ENCODE measurements at regions not wholly inside any gene's neighbourhood (a gene's known extent, or its start where the extent isn't known, plus 50 kb on each side); places are given as distances from the start of the nearest gene placed in this dataset.

DNA sequence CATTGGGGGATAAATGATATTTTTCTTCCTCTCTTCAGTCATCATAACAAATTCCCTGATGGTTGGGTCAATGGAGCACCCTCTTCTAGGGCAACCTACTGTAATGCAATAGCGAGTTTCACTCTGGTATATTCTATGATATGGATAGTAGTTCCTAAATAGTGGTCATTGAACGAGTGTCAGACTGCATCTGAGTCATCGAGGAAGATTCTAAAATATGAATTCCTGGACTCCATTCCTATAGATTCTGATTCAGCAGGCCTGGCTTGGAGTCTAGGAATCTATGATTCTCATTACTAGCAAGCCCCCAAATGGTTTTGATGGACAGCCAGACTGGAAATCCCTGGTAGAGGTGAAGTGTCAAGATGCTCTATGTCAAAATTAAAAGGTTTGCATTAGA is 254.5 kb downstream of the BUB3 start (continued):
- TF ChIP-seq, protein P1, sequence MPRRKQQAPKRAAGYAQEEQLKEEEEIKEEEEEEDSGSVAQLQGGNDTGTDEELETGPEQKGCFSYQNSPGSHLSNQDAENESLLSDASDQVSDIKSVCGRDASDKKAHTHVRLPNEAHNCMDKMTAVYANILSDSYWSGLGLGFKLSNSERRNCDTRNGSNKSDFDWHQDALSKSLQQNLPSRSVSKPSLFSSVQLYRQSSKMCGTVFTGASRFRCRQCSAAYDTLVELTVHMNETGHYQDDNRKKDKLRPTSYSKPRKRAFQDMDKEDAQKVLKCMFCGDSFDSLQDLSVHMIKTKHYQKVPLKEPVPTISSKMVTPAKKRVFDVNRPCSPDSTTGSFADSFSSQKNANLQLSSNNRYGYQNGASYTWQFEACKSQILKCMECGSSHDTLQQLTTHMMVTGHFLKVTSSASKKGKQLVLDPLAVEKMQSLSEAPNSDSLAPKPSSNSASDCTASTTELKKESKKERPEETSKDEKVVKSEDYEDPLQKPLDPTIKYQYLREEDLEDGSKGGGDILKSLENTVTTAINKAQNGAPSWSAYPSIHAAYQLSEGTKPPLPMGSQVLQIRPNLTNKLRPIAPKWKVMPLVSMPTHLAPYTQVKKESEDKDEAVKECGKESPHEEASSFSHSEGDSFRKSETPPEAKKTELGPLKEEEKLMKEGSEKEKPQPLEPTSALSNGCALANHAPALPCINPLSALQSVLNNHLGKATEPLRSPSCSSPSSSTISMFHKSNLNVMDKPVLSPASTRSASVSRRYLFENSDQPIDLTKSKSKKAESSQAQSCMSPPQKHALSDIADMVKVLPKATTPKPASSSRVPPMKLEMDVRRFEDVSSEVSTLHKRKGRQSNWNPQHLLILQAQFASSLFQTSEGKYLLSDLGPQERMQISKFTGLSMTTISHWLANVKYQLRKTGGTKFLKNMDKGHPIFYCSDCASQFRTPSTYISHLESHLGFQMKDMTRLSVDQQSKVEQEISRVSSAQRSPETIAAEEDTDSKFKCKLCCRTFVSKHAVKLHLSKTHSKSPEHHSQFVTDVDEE (CRISPR knock-in tag; IDR thresholded peaks at IDR 0.05) = no peak
- TF ChIP-seq, protein P2, sequence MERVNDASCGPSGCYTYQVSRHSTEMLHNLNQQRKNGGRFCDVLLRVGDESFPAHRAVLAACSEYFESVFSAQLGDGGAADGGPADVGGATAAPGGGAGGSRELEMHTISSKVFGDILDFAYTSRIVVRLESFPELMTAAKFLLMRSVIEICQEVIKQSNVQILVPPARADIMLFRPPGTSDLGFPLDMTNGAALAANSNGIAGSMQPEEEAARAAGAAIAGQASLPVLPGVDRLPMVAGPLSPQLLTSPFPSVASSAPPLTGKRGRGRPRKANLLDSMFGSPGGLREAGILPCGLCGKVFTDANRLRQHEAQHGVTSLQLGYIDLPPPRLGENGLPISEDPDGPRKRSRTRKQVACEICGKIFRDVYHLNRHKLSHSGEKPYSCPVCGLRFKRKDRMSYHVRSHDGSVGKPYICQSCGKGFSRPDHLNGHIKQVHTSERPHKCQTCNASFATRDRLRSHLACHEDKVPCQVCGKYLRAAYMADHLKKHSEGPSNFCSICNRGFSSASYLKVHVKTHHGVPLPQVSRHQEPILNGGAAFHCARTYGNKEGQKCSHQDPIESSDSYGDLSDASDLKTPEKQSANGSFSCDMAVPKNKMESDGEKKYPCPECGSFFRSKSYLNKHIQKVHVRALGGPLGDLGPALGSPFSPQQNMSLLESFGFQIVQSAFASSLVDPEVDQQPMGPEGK (CRISPR knock-in tag; IDR thresholded peaks at IDR 0.05; ENCODE audit: borderline replicate concordance) = no peak

DNA sequence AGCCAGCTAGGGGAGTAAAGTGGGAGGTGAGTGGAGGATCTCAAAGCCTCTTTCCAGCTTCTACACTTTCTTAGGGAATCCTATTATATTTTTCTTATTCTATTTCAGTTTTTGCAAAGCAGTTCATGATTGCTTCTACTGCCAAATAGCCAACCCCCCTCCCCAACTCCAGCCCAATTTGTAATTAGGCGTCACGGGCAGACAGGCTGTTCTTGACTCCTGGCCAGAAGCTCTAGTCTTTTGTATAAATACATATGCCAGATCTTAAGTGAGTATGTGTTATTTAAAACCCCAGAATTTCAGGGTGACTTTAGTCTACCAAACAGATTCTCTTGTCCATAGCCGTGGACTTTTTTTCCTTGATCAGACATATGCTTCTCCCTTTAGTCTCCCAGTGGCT is 255.2 kb downstream of the BUB3 start:
- TF ChIP-seq PPARA (CRISPR knock-in tag; IDR thresholded peaks at IDR 0.05; ENCODE audit: borderline replicate concordance) (no peak), ZNF8 (CRISPR knock-in tag; IDR thresholded peaks at IDR 0.05) (no peak), SNAI2 (CRISPR knock-in tag; IDR thresholded peaks at IDR 0.05) (no peak), TOX (CRISPR knock-in tag; IDR thresholded peaks at IDR 0.05; ENCODE audit: borderline replicate concordance) (no peak), ESRRG (CRISPR knock-in tag; IDR thresholded peaks at IDR 0.05) (no peak), TCF4 (CRISPR knock-in tag; IDR thresholded peaks at IDR 0.05; ENCODE audit: borderline replicate concordance) (no peak), GLIS3 (CRISPR knock-in tag; IDR thresholded peaks at IDR 0.05) (no peak), ZNF565 (CRISPR knock-in tag; conservative IDR thresholded peaks at IDR 0.05; ENCODE audit: low read depth) (no peak), ZFP3 (CRISPR knock-in tag; IDR thresholded peaks at IDR 0.05) (no peak), ZNF70 (CRISPR knock-in tag; IDR thresholded peaks at IDR 0.05) (no peak), CSDC2 (CRISPR knock-in tag; IDR thresholded peaks at IDR 0.05) (no peak), ZFP30 (CRISPR knock-in tag; IDR thresholded peaks at IDR 0.05) (no peak), BACH2 (CRISPR knock-in tag; IDR thresholded peaks at IDR 0.05; ENCODE audit: borderline replicate concordance) (no peak), ISL1 (CRISPR knock-in tag; IDR thresholded peaks at IDR 0.05) (no peak), RARB (CRISPR knock-in tag; IDR thresholded peaks at IDR 0.05) (no peak), OSR1 (CRISPR knock-in tag; IDR thresholded peaks at IDR 0.05) (no peak)
- TF ChIP-seq, protein P2 (CRISPR knock-in tag; IDR thresholded peaks at IDR 0.05; ENCODE audit: borderline replicate concordance) = no peak
- TF ChIP-seq, protein P1 (CRISPR knock-in tag; IDR thresholded peaks at IDR 0.05) = no peak
- TF ChIP-seq, protein P3, sequence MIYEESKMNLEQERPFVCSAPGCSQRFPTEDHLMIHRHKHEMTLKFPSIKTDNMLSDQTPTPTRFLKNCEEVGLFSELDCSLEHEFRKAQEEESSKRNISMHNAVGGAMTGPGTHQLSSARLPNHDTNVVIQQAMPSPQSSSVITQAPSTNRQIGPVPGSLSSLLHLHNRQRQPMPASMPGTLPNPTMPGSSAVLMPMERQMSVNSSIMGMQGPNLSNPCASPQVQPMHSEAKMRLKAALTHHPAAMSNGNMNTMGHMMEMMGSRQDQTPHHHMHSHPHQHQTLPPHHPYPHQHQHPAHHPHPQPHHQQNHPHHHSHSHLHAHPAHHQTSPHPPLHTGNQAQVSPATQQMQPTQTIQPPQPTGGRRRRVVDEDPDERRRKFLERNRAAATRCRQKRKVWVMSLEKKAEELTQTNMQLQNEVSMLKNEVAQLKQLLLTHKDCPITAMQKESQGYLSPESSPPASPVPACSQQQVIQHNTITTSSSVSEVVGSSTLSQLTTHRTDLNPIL (CRISPR knock-in tag; IDR thresholded peaks at IDR 0.05; ENCODE audit: low read depth) = no peak

DNA sequence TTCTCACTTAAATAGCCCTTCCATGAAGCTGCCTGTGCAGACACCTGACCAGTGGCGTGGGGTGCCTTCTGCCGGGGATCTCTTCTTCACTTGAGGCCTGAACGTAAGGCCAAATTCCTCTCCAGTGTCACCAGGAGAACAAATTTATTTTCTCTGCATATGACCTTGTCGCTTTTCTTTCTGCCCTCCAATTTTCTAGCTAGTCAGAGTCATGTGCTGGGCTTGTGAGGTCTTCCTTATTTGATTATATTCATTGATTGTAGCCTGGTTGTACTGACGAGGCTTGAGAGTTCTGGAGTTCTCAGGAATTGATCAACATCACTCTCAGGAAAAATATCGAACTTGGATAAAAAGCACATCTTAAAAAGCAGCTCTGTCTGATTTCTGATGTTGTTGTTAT is 255.7 kb downstream of the BUB3 start:
- TF ChIP-seq, protein P3 (CRISPR knock-in tag; IDR thresholded peaks at IDR 0.05; ENCODE audit: low read depth) = no peak
- TF ChIP-seq ZNF70 (CRISPR knock-in tag; IDR thresholded peaks at IDR 0.05) = no peak
- no peak for TF ChIP-seq PPARA (CRISPR knock-in tag; IDR thresholded peaks at IDR 0.05; ENCODE audit: borderline replicate concordance)
- no peak for TF ChIP-seq CSDC2 (CRISPR knock-in tag; IDR thresholded peaks at IDR 0.05)
- TF ChIP-seq ISL1 (CRISPR knock-in tag; IDR thresholded peaks at IDR 0.05) = no peak
- TF ChIP-seq ZC3H10 (CRISPR knock-in tag; IDR thresholded peaks at IDR 0.05) = no peak
- TF ChIP-seq, protein P1 (CRISPR knock-in tag; IDR thresholded peaks at IDR 0.05) = no peak
- TF ChIP-seq SNAI2 (CRISPR knock-in tag; IDR thresholded peaks at IDR 0.05) = no peak
- TF ChIP-seq RARB (CRISPR knock-in tag; IDR thresholded peaks at IDR 0.05) = no peak
- TF ChIP-seq TOX (CRISPR knock-in tag; IDR thresholded peaks at IDR 0.05; ENCODE audit: borderline replicate concordance) = no peak
- TF ChIP-seq, protein P2 (CRISPR knock-in tag; IDR thresholded peaks at IDR 0.05; ENCODE audit: borderline replicate concordance) = no peak
- no peak for ATAC-seq

More for the DNA sequence above, 255.2 kb downstream of the BUB3 start:
- ATAC-seq = no peak

Measured in SK-N-SH treated with all-trans-retinoic acid at 6 μM for 48 hours (cell line).